ENCODE measurements at regions not wholly inside any gene's neighbourhood (a gene's known extent, or its start where the extent isn't known, plus 50 kb on each side); places are given as distances from the start of the nearest gene placed in this dataset.

DNA sequence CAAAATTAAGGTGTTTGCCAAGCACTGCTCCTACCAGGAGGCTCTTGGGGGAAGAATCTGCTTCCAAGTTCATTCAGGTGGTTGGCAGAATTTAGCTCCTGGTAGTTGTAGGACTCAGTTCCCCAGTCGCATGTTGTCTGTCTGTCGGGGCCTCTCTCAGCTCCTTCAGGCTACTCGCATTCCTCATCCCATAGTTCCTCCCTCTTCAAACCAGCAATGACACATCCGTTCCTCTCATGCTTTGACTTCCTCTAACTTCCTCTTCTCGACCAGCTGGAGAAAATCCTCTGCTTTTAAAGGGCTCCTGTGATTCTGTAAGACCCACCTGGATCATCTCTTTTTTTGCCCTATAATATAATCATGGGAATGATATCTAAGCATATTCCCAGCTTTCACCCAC lies 108.1 kb downstream of the PMP22 start:
- 79 to 81% methylated on average over 3 to 5 of the region's 5 CpGs for WGBS, 2 experiments (ENCODE audit: insufficient coverage in 1 of 2, insufficient read length in 1 of 2)
- no peak overlapping the region for H3K4me3 ChIP-seq (ENCODE audit: low read length)
- Mint-ChIP-seq H3K27me3 (ENCODE audit: insufficient read depth) (no peaks in the 10 kb centered on the region), H3K36me3 (ENCODE audit: low read depth) (no peaks in the 10 kb centered on the region), H3K4me1 (no peaks in the 10 kb centered on the region), H3K9me3 (no peaks in the 10 kb centered on the region), H3K4me3 (no peak overlapping the region), H3K27ac (no peak overlapping the region)
- H3K27me3 ChIP-seq (ENCODE audit: control insufficient read depth, insufficient read depth, low read length, poor library complexity, severe bottlenecking): no peaks in the 10 kb centered on the region
- no peak for DNase-seq
- no peak overlapping the region for H3K9ac ChIP-seq (ENCODE audit: extremely low read depth, low read length, poor library complexity, severe bottlenecking)
- H3K36me3 ChIP-seq (ENCODE audit: control insufficient read depth, insufficient read depth, low read length): no peaks in the 10 kb centered on the region
- H3K27ac ChIP-seq (ENCODE audit: low read depth, low read length): no peak overlapping the region
- H3K9me3 ChIP-seq (ENCODE audit: control insufficient read depth, low read length): no peaks in the 10 kb centered on the region
- H3K4me1 ChIP-seq (ENCODE audit: control insufficient read depth, insufficient read depth, low read length): no peaks in the 10 kb centered on the region
- TF ChIP-seq, protein P1, sequence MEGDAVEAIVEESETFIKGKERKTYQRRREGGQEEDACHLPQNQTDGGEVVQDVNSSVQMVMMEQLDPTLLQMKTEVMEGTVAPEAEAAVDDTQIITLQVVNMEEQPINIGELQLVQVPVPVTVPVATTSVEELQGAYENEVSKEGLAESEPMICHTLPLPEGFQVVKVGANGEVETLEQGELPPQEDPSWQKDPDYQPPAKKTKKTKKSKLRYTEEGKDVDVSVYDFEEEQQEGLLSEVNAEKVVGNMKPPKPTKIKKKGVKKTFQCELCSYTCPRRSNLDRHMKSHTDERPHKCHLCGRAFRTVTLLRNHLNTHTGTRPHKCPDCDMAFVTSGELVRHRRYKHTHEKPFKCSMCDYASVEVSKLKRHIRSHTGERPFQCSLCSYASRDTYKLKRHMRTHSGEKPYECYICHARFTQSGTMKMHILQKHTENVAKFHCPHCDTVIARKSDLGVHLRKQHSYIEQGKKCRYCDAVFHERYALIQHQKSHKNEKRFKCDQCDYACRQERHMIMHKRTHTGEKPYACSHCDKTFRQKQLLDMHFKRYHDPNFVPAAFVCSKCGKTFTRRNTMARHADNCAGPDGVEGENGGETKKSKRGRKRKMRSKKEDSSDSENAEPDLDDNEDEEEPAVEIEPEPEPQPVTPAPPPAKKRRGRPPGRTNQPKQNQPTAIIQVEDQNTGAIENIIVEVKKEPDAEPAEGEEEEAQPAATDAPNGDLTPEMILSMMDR (conservative IDR thresholded peaks at IDR 0.05): no peak

DNA sequence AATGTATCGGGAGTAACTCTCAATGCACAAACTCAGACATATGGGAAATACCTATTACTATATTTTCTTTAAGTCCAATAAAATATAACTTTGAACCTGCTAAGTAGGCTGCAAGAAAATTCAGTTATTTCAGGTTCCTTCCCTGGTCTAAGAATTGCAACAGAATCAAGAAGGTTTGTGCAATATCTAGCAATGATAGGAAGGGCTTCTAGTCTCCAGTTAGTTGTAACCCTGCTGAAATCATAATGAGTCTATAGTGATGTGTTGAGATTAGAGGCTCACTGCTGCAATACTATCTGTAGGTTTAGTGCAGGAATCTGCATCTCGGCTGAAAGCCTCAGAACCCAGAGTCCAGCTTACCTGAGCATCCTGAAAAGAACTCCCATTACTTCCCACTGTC lies 110.5 kb downstream of the PMP22 start:
- Histone ChIP-seq H3K9me3 (ENCODE audit: control insufficient read depth, low read length) (no peaks in the 10 kb centered on the region), H3K9ac (ENCODE audit: extremely low read depth, low read length, poor library complexity, severe bottlenecking) (no peak overlapping the region), H3K27me3 (ENCODE audit: control insufficient read depth, insufficient read depth, low read length, poor library complexity, severe bottlenecking) (no peaks in the 10 kb centered on the region), H3K4me3 (ENCODE audit: low read length) (no peak overlapping the region), H3K27ac (ENCODE audit: low read depth, low read length) (no peak overlapping the region), H3K4me1 (ENCODE audit: control insufficient read depth, insufficient read depth, low read length) (no peaks in the 10 kb centered on the region), H3K36me3 (ENCODE audit: control insufficient read depth, insufficient read depth, low read length) (no peaks in the 10 kb centered on the region)
- WGBS, 2 experiments (ENCODE audit: insufficient coverage in 1 of 2, insufficient read length in 1 of 2): 95 to 100% methylated on average over 1 to 2 of the region's 2 CpGs
- DNase-seq: no peak
- TF ChIP-seq, protein P1 (conservative IDR thresholded peaks at IDR 0.05): no peak
- Mint-ChIP-seq H3K27ac (no peak overlapping the region), H3K27me3 (ENCODE audit: insufficient read depth) (no peaks in the 10 kb centered on the region), H3K36me3 (ENCODE audit: low read depth) (no peaks in the 10 kb centered on the region), H3K4me3 (no peak overlapping the region), H3K4me1 (no peaks in the 10 kb centered on the region), H3K9me3 (no peaks in the 10 kb centered on the region)

DNA sequence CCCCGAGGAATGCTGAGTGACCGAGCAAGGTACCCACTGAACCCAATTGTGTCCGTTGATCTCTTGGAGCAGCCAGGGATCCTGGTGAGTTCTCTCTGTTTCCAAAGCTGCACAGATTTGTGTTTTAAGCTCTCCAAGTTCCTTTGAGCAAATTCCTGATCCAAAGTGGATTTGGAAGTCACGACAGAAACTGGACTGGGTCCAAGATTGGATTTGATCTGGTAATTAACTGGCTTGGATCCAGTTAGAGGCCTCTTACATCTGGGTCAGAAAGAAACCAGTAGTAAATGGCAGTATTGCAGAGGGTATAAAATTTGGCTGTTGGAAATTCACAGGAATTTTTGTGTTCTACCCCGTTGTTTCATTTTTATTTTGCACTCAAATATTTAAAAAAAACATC lies 119.5 kb downstream of the PMP22 start:
- Histone ChIP-seq H3K4me1 (ENCODE audit: control insufficient read depth, insufficient read depth, low read length) (no peaks in the 10 kb centered on the region), H3K4me3 (ENCODE audit: low read length) (no peak overlapping the region), H3K9ac (ENCODE audit: extremely low read depth, low read length, poor library complexity, severe bottlenecking) (no peak overlapping the region), H3K27me3 (ENCODE audit: control insufficient read depth, insufficient read depth, low read length, poor library complexity, severe bottlenecking) (no peaks in the 10 kb centered on the region), H3K9me3 (ENCODE audit: control insufficient read depth, low read length) (no peaks in the 10 kb centered on the region), H3K36me3 (ENCODE audit: control insufficient read depth, insufficient read depth, low read length) (no peaks in the 10 kb centered on the region), H3K27ac (ENCODE audit: low read depth, low read length) (no peak overlapping the region)
- Mint-ChIP-seq H3K27ac (no peak overlapping the region), H3K27me3 (ENCODE audit: insufficient read depth) (no peaks in the 10 kb centered on the region), H3K4me1 (peaks cover 10% of the 10 kb centered on the region), H3K36me3 (ENCODE audit: low read depth) (no peaks in the 10 kb centered on the region), H3K4me3 (no peak overlapping the region), H3K9me3 (no peaks in the 10 kb centered on the region)
- no peak for DNase-seq
- TF ChIP-seq, protein P1 (conservative IDR thresholded peaks at IDR 0.05): no peak
- WGBS, 2 experiments (ENCODE audit: insufficient coverage in 1 of 2, insufficient read length in 1 of 2): 94 to 96% methylated on average over 4 to 5 of the region's 5 CpGs
